ENCODE measurements at regions not wholly inside any gene's neighbourhood (a gene's known extent, or its start where the extent isn't known, plus 50 kb on each side); places are given as distances from the start of the nearest gene placed in this dataset.

- TF ChIP-seq EZH2 (IDR thresholded peaks at IDR 0.05; ENCODE audit: borderline replicate concordance, insufficient read depth, low read length, poor library complexity, severe bottlenecking) (no peak), CTCF (IDR thresholded peaks at IDR 0.05; ENCODE audit: poor library complexity, severe bottlenecking) (no peak), MXI1 (conservative IDR thresholded peaks at IDR 0.05; ENCODE audit: poor library complexity, severe bottlenecking) (no peak)
Measured at GRCh38 chr5:6218116-6218515, 160.2 kb downstream of the MED10 start.

All from neural cell (in vitro differentiated cells).